Mesendoderm (in vitro differentiated cells): ENCODE measurements at regions not wholly inside any gene's neighbourhood (a gene's known extent, or its start where the extent isn't known, plus 50 kb on each side); places are given as distances from the start of the nearest gene placed in this dataset.

ENCODE experiments used
- DNase-seq: peaks from one replicate; pipeline ENCODE4 v3.0.0; 2013
- H2AK5ac ChIP-seq: 2 replicates; pipeline ENCODE4 v1.6.1; 2013; ENCODE audit warnings: low read length, inconsistent platforms
- H2BK120ac ChIP-seq: 2 replicates; pipeline ENCODE4 v1.6.1; 2013; ENCODE audit warnings: low read depth, mild to moderate bottlenecking, low read length, moderate library complexity, mixed read lengths
- H2BK15ac ChIP-seq: replicated peaks from 2 replicates; pipeline ENCODE4 v1.6.1; 2013; ENCODE audit warnings: low read depth, mild to moderate bottlenecking, moderate library complexity
- H2BK5ac ChIP-seq: 2 replicates; pipeline ENCODE4 v1.6.1; 2013; ENCODE audit warnings: low read length, inconsistent platforms
- H3K18ac ChIP-seq: 2 replicates; pipeline ENCODE4 v1.6.1; 2013; ENCODE audit warnings: mild to moderate bottlenecking, low read length, mixed read lengths
- H3K23ac ChIP-seq: one replicate; pipeline ENCODE4 v1.6.1; 2013; ENCODE audit warnings: low read length
- H3K27ac ChIP-seq: 2 replicates; pipeline ENCODE4 v1.5.1; 2013; ENCODE audit warnings: low read depth, mild to moderate bottlenecking, inconsistent platforms, low read length, moderate library complexity
- H3K27me3 ChIP-seq: 2 replicates; pipeline ENCODE4 v1.6.1; 2013; ENCODE audit warnings: low read length, control low read depth, mild to moderate bottlenecking, inconsistent platforms; ENCODE audit not compliant: insufficient read depth, poor library complexity
- H3K36me3 ChIP-seq: 2 replicates; pipeline ENCODE4 v1.6.1; 2013; ENCODE audit warnings: low read length, inconsistent platforms; ENCODE audit not compliant: control insufficient read depth, insufficient read depth
- H3K4ac ChIP-seq: one replicate; pipeline ENCODE4 v1.6.1; 2013; ENCODE audit warnings: low read depth, mild to moderate bottlenecking, low read length, moderate library complexity
- H3K4me1 ChIP-seq: 2 replicates; pipeline ENCODE4 v1.6.1; 2013; ENCODE audit warnings: low read depth, low read length, inconsistent platforms; ENCODE audit not compliant: control insufficient read depth
- H3K4me2 ChIP-seq: 2 replicates; pipeline ENCODE4 v1.6.1; 2013; ENCODE audit warnings: low read length
- H3K4me3 ChIP-seq: 2 replicates; pipeline ENCODE4 v1.5.1; 2013; ENCODE audit warnings: mild to moderate bottlenecking, low read length
- H3K56ac ChIP-seq: one replicate; pipeline ENCODE4 v1.6.1; 2013; ENCODE audit warnings: low read length
- H3K79me1 ChIP-seq: 2 replicates; pipeline ENCODE4 v1.6.1; 2013; ENCODE audit warnings: low read length, inconsistent platforms
- H3K79me2 ChIP-seq: 2 replicates; pipeline ENCODE4 v1.6.1; 2013; ENCODE audit warnings: mild to moderate bottlenecking, low read length; ENCODE audit not compliant: control insufficient read depth, insufficient read depth
- H3K9ac ChIP-seq: 2 replicates; pipeline ENCODE4 v1.6.1; 2013; ENCODE audit warnings: low read length, inconsistent platforms
- H4K5ac ChIP-seq: one replicate; pipeline ENCODE4 v1.6.1; 2013; ENCODE audit warnings: low read length
- H4K8ac ChIP-seq: one replicate; pipeline ENCODE4 v1.6.1; 2013; ENCODE audit warnings: low read depth, mild to moderate bottlenecking, control low read depth, low read length, moderate library complexity
- WGBS: extraction: QIAGEN DNeasy Blood & Tissue Kit; methylation state at CpG from one replicate; pipeline ENCODE4 v1.1.7; 2013; ENCODE audit warnings: low lambda C conversion rate, missing lambda C conversion rate; ENCODE audit not compliant: insufficient coverage; ENCODE audit errors: extremely low coverage; 5-methylcytosine and 5-hydroxymethylcytosine counted together

GRCh38 chr5:125179612-125180011 is 433.2 kb upstream of the ZNF608 start:
- Histone ChIP-seq H3K9ac (no peak overlapping the region), H3K56ac (no peak overlapping the region), H3K4ac (no peak overlapping the region), H3K4me2 (no peak overlapping the region), H2BK15ac (no peak overlapping the region), H3K79me2 (no peaks in the 10 kb centered on the region), H3K27ac (no peak overlapping the region), H4K8ac (no peak overlapping the region), H3K27me3 (no peaks in the 10 kb centered on the region), H3K36me3 (no peaks in the 10 kb centered on the region), H2BK120ac (no peak overlapping the region), H3K18ac (no peak overlapping the region), H3K4me3 (no peak overlapping the region), H4K5ac (no peak overlapping the region), H2AK5ac (no peak overlapping the region), H3K79me1 (no peaks in the 10 kb centered on the region), H3K23ac (no peak overlapping the region), H3K4me1 (no peaks in the 10 kb centered on the region), H2BK5ac (no peak overlapping the region)
- DNase-seq: no peak

GRCh38 chr5:125180231-125180829 is 433.9 kb upstream of the ZNF608 start:
- Histone ChIP-seq H2BK120ac (no peak overlapping the region), H2AK5ac (no peak overlapping the region), H2BK15ac (no peak overlapping the region), H2BK5ac (no peak overlapping the region), H3K4me3 (no peak overlapping the region), H3K27me3 (no peaks in the 10 kb centered on the region), H3K23ac (no peak overlapping the region), H3K18ac (no peak overlapping the region), H3K56ac (no peak overlapping the region), H3K27ac (no peak overlapping the region), H3K36me3 (no peaks in the 10 kb centered on the region), H3K4me2 (no peak overlapping the region), H3K79me2 (no peaks in the 10 kb centered on the region), H3K79me1 (no peaks in the 10 kb centered on the region), H3K4ac (no peak overlapping the region), H4K8ac (no peak overlapping the region), H3K9ac (no peak overlapping the region), H3K4me1 (no peaks in the 10 kb centered on the region), H4K5ac (no peak overlapping the region)
- no peak for DNase-seq
- no CpG with 5 or more reads among the region's 2 CpGs for WGBS

GRCh38 chr5:125181159-125181558 is 434.7 kb upstream of the ZNF608 start:
- H3K4me3 ChIP-seq: no peak overlapping the region
- no peak overlapping the region for H3K56ac ChIP-seq
- H3K9ac ChIP-seq: no peak overlapping the region
- H3K27me3 ChIP-seq: no peaks in the 10 kb centered on the region
- H3K79me1 ChIP-seq: no peaks in the 10 kb centered on the region
- H3K4me2 ChIP-seq: no peak overlapping the region
- no peaks in the 10 kb centered on the region for H3K79me2 ChIP-seq
- no peak overlapping the region for H2AK5ac ChIP-seq
- no peak overlapping the region for H3K27ac ChIP-seq
- H3K23ac ChIP-seq: no peak overlapping the region
- H2BK15ac ChIP-seq: no peak overlapping the region
- no peak overlapping the region for H3K4ac ChIP-seq
- no peak overlapping the region for H2BK120ac ChIP-seq
- no peak for DNase-seq
- WGBS: 100% methylated on average over 1 of the region's 1 CpG
- H4K8ac ChIP-seq: no peak overlapping the region
- H3K18ac ChIP-seq: no peak overlapping the region
- no peak overlapping the region for H2BK5ac ChIP-seq
- H3K4me1 ChIP-seq: no peaks in the 10 kb centered on the region
- no peaks in the 10 kb centered on the region for H3K36me3 ChIP-seq
- no peak overlapping the region for H4K5ac ChIP-seq

- H3K23ac ChIP-seq: no peak overlapping the region
- no peak overlapping the region for H2BK5ac ChIP-seq
- no peak overlapping the region for H3K9ac ChIP-seq
- H3K79me1 ChIP-seq: no peaks in the 10 kb centered on the region
- no peak overlapping the region for H3K27ac ChIP-seq
- H2BK15ac ChIP-seq: no peak overlapping the region
- DNase-seq: no peak
- H3K27me3 ChIP-seq: no peaks in the 10 kb centered on the region
- H3K4me3 ChIP-seq: no peak overlapping the region
- H3K56ac ChIP-seq: no peak overlapping the region
- H3K4ac ChIP-seq: no peak overlapping the region
- no peaks in the 10 kb centered on the region for H3K4me1 ChIP-seq
- H4K5ac ChIP-seq: no peak overlapping the region
- H3K79me2 ChIP-seq: no peaks in the 10 kb centered on the region
- H2AK5ac ChIP-seq: no peak overlapping the region
- no CpG with 5 or more reads among the region's 1 CpG for WGBS
- no peak overlapping the region for H3K4me2 ChIP-seq
- no peak overlapping the region for H4K8ac ChIP-seq
- no peak overlapping the region for H3K18ac ChIP-seq
- no peak overlapping the region for H2BK120ac ChIP-seq
- H3K36me3 ChIP-seq: no peaks in the 10 kb centered on the region
These were observed 435.5 kb upstream of the ZNF608 start for GRCh38 chr5:125181955-125182354.

GRCh38 chr5:125185740-125186139 is 439.3 kb upstream of the ZNF608 start:
- no peaks in the 10 kb centered on the region for H3K79me2 ChIP-seq
- H3K18ac ChIP-seq: no peak overlapping the region
- no peak overlapping the region for H2BK120ac ChIP-seq
- H3K27me3 ChIP-seq: no peaks in the 10 kb centered on the region
- H3K4ac ChIP-seq: no peak overlapping the region
- no peak overlapping the region for H3K9ac ChIP-seq
- no peaks in the 10 kb centered on the region for H3K36me3 ChIP-seq
- no peak overlapping the region for H3K27ac ChIP-seq
- H2AK5ac ChIP-seq: no peak overlapping the region
- no CpG with 5 or more reads among the region's 1 CpG for WGBS
- no peak overlapping the region for H3K4me2 ChIP-seq
- no peak overlapping the region for H3K56ac ChIP-seq
- DNase-seq: no peak
- no peak overlapping the region for H2BK15ac ChIP-seq
- H4K5ac ChIP-seq: no peak overlapping the region
- no peak overlapping the region for H3K23ac ChIP-seq
- no peak overlapping the region for H4K8ac ChIP-seq
- no peak overlapping the region for H3K4me3 ChIP-seq
- no peak overlapping the region for H2BK5ac ChIP-seq
- H3K4me1 ChIP-seq: peaks cover 3% of the 10 kb centered on the region
- H3K79me1 ChIP-seq: no peaks in the 10 kb centered on the region

GRCh38 chr5:125186911-125187375 is 440.5 kb upstream of the ZNF608 start:
- H2BK5ac ChIP-seq: no peak overlapping the region
- no peak overlapping the region for H4K5ac ChIP-seq
- H3K23ac ChIP-seq: no peak overlapping the region
- no peak overlapping the region for H4K8ac ChIP-seq
- H3K56ac ChIP-seq: no peak overlapping the region
- no peaks in the 10 kb centered on the region for H3K27me3 ChIP-seq
- no peak overlapping the region for H2AK5ac ChIP-seq
- no peak overlapping the region for H2BK15ac ChIP-seq
- no peaks in the 10 kb centered on the region for H3K79me2 ChIP-seq
- H3K4me3 ChIP-seq: no peak overlapping the region
- no peak overlapping the region for H3K4me2 ChIP-seq
- H3K9ac ChIP-seq: no peak overlapping the region
- H3K36me3 ChIP-seq: no peaks in the 10 kb centered on the region
- no peak overlapping the region for H2BK120ac ChIP-seq
- no peak for DNase-seq
- H3K18ac ChIP-seq: no peak overlapping the region
- H3K4ac ChIP-seq: no peak overlapping the region
- peaks cover 5% of the 10 kb centered on the region for H3K4me1 ChIP-seq
- WGBS: no CpG with 5 or more reads among the region's 4 CpGs
- H3K27ac ChIP-seq: no peak overlapping the region
- no peaks in the 10 kb centered on the region for H3K79me1 ChIP-seq
